T-helper 17 cell (primary cell): ENCODE measurements at regions not wholly inside any gene's neighbourhood (a gene's known extent, or its start where the extent isn't known, plus 50 kb on each side); places are given as distances from the start of the nearest gene placed in this dataset.

Experiments used
- ATAC-seq: fragments of 150-1000 bp; cut with Tn5 transposase; 2 replicates; pipeline ENCODE4 v1.10.0; 2021; ENCODE audit warnings: mild to moderate bottlenecking, moderate library complexity
- DNase-seq, 3 donors: peaks; one replicate each; pipeline versions ENCODE4 v3.0.0 to v3.0.0-alpha.2; 2020 to 2021
- H3K9me3 ChIP-seq: one replicate; pipeline ENCODE4 v1.7.0; 2013; ENCODE audit warnings: low read length, mild to moderate bottlenecking; ENCODE audit not compliant: control insufficient read depth, poor library complexity, severe bottlenecking
- H3K27ac Mint-ChIP-seq: one replicate; pipeline ENCODE4 v1.8.0; 2022; ENCODE audit warnings: mild to moderate bottlenecking, moderate library complexity, mixed read lengths
- H3K27me3 Mint-ChIP-seq: one replicate; pipeline ENCODE4 v1.8.0; 2022; ENCODE audit warnings: mixed read lengths
- H3K36me3 Mint-ChIP-seq: one replicate; pipeline ENCODE4 v1.8.0; 2022; ENCODE audit warnings: low read depth, mixed read lengths
- H3K4me1 Mint-ChIP-seq: one replicate; pipeline ENCODE4 v1.8.0; 2022; ENCODE audit warnings: mild to moderate bottlenecking, mixed read lengths
- H3K4me3 Mint-ChIP-seq: one replicate; pipeline ENCODE4 v1.8.0; 2022; ENCODE audit warnings: mild to moderate bottlenecking, moderate library complexity, mixed read lengths

DNA sequence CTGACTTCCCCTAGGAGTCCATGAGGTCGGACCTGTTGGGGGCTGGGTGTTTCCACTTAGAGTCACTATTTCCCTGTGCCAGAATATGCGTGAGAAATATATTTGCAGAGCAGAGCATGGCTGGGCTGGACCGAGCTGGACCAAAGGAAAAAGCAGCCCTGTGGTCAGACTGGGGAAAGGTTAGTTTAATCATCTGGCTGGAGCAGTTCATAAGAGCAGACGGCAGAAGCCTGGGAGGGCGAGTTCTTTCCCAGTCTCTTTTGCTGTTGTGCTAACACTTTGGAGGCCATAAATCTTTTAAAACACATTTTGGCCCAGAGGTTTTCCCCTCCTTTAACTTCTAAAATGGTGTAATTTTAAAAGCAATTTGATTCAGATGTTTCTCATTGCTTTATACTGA is 66.5 kb downstream of the GLI2 start:
- H3K4me1 Mint-ChIP-seq, result no peaks in the 10 kb centered on the region
- no peak overlapping the region for H3K4me3 Mint-ChIP-seq
- DNase-seq (no peak), ATAC-seq (no peak)
- no peaks in the 10 kb centered on the region for H3K9me3 ChIP-seq
- H3K27ac Mint-ChIP-seq, result no peak overlapping the region
- peaks cover 4% of the 10 kb centered on the region for H3K36me3 Mint-ChIP-seq
- H3K27me3 Mint-ChIP-seq, result peaks cover 21% of the 10 kb centered on the region

DNA sequence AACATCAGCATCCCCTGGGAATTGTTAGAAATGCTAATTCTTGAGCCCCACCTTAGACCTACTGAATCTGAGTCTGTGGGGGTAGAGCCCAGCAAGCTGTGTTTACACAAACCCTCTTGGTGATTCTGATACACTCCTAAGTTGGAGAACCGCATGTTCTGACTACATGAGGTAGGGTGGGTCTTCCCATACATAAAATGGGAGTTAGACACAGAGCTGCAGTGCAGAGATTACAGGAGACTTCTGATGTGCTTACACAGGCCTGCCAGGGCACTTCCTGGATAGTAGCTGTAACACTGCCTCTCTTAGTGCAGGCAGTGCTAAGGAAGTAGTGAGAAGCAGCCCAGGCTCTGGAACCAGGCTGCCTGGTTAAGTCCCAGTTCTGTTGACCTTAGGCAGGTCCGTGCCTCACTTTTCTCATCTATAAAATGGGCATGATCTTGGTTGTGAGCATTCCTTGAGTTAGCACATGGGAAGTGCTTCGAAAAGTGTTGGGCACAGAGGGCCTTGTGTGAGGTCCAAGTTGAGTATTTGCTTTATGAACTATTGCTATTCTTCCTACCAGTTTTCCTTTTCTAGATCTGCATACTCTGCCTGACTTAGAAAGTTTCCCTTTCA is 67.3 kb downstream of the GLI2 start:
- Mint-ChIP-seq H3K27me3 (peaks cover 21% of the 10 kb centered on the region), H3K36me3 (peaks cover 4% of the 10 kb centered on the region), H3K4me1 (no peaks in the 10 kb centered on the region), H3K27ac (no peak overlapping the region), H3K4me3 (no peak overlapping the region)
- ATAC-seq (no peak), DNase-seq (no peak)
- no peaks in the 10 kb centered on the region for H3K9me3 ChIP-seq

DNA sequence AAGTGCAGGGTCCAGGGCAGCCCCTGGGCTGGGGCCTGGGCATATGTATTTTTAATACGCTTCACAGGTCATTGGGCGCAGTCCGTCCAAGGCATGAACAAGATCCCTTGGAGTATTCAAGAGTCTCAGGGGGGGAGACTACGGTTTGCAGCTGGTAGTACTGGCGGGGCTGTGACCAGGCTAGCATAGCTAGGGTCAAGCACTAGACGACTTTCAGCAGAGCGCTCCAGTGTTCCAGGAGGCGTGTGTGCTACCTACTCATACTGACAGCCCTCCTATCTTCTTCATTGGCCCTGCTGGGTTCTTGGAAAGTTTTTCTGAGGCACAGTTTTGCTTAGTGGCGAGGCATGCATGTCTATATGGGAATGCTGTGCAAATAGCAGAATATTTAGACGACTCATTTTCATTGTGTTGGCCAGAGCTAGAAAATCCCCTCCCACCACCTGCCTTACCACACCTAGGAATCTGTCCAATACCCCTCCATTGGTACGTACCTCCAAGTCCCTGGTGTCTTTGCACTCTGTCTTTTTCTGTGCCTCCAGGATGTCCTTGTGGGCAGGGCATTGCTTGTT is 68.2 kb downstream of the GLI2 start:
- no peaks in the 10 kb centered on the region for H3K9me3 ChIP-seq
- no peaks in the 10 kb centered on the region for H3K4me1 Mint-ChIP-seq
- DNase-seq (no peak), ATAC-seq (no peak)
- peaks cover 4% of the 10 kb centered on the region for H3K36me3 Mint-ChIP-seq
- no peak overlapping the region for H3K27ac Mint-ChIP-seq
- peaks cover 21% of the 10 kb centered on the region for H3K27me3 Mint-ChIP-seq
- H3K4me3 Mint-ChIP-seq, result no peak overlapping the region

DNA sequence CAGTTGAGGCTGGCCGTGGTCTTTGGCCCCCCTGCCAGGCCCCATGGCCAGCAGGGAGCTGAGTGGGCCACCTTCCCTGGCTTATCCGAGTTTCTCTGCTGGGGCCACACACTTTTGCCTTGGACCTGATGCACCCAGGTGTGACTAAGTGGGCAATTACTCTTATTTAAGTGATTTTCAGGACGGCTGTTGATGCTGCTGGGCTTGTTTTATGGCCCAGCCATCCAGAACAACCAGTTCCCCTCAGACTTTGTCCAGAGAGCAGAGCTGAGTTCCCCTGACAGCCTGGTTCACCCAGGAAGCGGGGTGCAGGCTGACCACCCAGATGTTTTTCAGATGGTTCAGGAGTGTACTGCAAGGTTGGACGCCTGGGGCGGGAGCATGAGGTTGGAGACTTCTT is 68.8 kb downstream of the GLI2 start:
- H3K27me3 Mint-ChIP-seq, result peaks cover 21% of the 10 kb centered on the region
- peaks cover 4% of the 10 kb centered on the region for H3K36me3 Mint-ChIP-seq
- H3K27ac Mint-ChIP-seq, result no peak overlapping the region
- ATAC-seq (no peak), DNase-seq (no peak)
- no peaks in the 10 kb centered on the region for H3K4me1 Mint-ChIP-seq
- H3K9me3 ChIP-seq, result no peaks in the 10 kb centered on the region
- no peak overlapping the region for H3K4me3 Mint-ChIP-seq

DNA sequence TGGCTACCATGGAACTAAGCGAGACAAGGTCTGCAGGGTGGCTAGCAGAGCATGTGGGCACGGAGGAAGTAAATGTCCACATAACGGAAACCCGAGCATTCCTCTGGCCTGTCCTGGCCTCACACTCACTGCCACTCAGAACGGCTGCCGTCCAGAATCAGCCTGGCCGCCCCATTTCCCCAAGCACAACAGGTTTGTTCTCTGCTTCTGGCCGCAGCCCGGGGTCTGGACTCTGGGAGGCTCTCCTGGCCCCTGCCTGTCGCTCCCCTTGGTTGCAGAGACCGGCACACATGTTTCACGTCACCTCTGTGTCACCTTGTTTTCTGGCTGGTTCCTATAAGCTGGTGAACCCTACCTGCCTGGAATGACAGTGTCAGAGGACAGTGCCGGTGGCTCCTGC is 69.3 kb downstream of the GLI2 start:
- H3K9me3 ChIP-seq, result no peaks in the 10 kb centered on the region
- Mint-ChIP-seq H3K4me3 (no peak overlapping the region), H3K27ac (no peak overlapping the region), H3K36me3 (no peaks in the 10 kb centered on the region), H3K4me1 (no peaks in the 10 kb centered on the region), H3K27me3 (peaks cover 18% of the 10 kb centered on the region)
- ATAC-seq (no peak), DNase-seq (no peak)

DNA sequence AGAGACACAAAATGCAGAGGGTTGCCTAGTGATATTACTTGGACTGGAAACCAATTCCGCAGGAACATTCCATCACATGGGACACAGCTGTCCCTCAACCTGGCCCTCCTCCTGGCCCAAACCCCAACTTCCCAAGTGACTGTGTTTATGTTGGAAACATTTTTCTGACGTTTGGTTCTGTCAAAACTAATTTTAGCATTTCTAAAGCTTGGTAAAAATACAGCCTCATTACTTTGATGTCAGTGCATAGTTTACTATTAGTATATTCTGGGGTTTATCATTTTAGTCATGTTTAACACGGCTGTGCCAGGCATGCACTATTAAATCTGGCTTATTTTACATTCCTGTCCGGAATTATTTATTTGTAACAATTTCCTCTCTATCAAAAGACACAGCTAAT is 69.9 kb downstream of the GLI2 start:
- ATAC-seq, result no peak

DNA sequence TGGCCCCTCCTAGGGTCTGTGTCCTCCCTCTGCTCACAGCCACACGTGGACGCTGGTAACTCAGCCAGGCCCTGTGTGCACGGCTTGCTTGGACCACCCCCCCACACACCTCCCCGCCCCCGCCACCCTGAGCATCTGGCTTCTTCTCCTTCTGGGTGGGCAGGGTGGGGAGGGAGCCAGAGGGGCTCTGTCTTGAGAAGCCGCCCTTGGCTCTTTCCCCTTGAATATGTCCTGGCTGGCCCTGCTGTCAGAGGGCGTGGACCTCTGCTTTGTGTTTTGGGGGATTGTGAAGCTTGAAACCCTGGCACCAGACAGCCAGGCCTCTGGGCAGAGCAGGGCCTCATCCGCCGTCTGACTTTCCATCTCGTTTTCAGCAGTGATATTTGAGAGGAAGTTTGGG is 72.1 kb downstream of the GLI2 start:
- Mint-ChIP-seq H3K36me3 (no peaks in the 10 kb centered on the region), H3K4me1 (no peaks in the 10 kb centered on the region), H3K27me3 (peaks cover 32% of the 10 kb centered on the region), H3K4me3 (no peak overlapping the region), H3K27ac (no peak overlapping the region)
- ATAC-seq (no peak), DNase-seq (no peak)
- no peaks in the 10 kb centered on the region for H3K9me3 ChIP-seq

More for the DNA sequence above, 69.9 kb downstream of the GLI2 start:
- Mint-ChIP-seq H3K4me3 (no peak overlapping the region), H3K4me1 (no peaks in the 10 kb centered on the region), H3K27ac (no peak overlapping the region), H3K36me3 (no peaks in the 10 kb centered on the region), H3K27me3 (peaks cover 21% of the 10 kb centered on the region)
- no peak for DNase-seq
- no peaks in the 10 kb centered on the region for H3K9me3 ChIP-seq

DNA sequence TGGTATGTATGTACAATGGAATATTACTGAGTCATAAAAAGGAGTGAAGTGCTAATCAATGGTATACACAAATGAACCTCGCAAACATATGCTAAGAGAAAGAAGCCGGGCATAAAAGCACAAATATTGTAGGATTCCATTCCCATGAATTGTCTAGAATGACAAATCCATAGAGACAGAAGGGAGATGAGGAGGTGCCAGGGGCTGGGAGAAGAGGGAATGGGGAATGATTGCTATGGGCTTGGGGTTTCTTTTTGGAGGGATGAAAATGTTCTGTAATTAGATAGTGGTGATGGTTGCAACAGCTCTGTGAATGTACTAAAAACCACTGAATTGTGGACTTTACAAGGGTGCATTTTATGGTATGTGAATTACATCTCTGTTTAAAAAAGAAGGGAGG is 73.5 kb downstream of the GLI2 start:
- H3K27me3 Mint-ChIP-seq, result peaks cover 39% of the 10 kb centered on the region
- no peaks in the 10 kb centered on the region for H3K4me1 Mint-ChIP-seq
- no peak for DNase-seq
- H3K4me3 Mint-ChIP-seq, result no peak overlapping the region
- ATAC-seq, result no peak
- no peak overlapping the region for H3K27ac Mint-ChIP-seq
- H3K36me3 Mint-ChIP-seq, result no peaks in the 10 kb centered on the region
- no peaks in the 10 kb centered on the region for H3K9me3 ChIP-seq

DNA sequence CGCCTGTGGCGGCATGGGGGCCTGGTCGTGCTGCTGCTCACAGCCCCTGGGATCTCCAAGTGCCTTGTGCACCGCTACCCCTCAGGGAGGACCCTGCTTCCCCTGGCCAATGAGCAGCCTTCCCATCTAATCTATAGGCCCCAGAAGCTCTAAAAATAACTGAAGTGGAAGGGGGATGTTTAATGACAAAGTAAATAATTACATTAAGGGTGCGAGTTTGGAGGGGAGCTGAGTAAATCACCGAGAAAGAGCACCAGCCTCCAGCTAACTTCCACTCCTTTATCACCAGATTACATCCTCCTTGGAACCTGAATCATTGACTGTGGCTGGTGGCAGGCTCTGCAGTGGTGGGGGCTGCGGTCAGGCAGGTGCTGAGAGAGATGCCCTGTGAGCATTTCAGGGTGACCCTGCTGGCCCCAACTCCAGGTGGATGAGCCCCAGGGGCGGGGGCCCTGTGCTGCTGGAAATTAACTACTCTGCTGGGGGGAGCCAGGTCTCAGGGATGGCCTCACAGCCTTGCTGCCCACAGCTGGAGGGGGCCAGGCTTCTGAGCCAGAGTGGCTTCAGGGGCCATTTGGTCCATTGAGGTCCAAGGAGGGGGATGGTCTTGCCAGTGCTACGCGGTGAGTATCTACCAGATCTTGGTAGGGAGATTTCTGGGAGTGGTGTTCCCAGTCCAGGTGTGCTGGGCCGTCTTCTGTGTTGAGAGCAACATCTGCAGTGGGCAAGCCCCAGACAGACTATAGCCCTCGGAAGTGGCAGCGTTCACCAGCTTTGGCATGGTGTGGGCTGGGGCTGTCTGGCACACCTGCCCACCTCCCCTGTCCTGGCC is 74.2 kb downstream of the GLI2 start:
- DNase-seq (no peak), ATAC-seq (no peak)
- peaks cover 41% of the 10 kb centered on the region for H3K27me3 Mint-ChIP-seq
- H3K36me3 Mint-ChIP-seq, result no peaks in the 10 kb centered on the region
- no peaks in the 10 kb centered on the region for H3K9me3 ChIP-seq
- H3K27ac Mint-ChIP-seq, result no peak overlapping the region
- no peaks in the 10 kb centered on the region for H3K4me1 Mint-ChIP-seq
- no peak overlapping the region for H3K4me3 Mint-ChIP-seq

DNA sequence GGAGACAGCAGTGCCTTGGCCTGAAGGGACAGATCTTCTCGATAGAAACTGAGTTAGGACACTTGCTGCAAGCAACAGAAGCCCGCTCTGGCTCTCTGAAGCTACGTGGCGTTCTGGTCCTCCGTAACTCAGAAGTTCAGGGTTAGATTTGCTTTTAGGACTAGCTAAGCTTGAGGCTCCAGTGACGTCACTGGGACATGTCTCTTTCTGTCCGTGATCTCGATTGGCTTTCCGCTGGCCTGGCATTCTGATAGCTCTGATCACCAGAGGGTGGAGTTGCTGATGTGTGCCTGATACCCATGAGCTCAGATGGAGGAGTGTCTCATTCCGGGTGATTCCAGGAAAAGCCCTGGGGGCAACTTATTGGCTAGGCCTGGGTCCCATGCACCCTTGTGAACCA is 75.0 kb downstream of the GLI2 start:
- H3K36me3 Mint-ChIP-seq, result no peaks in the 10 kb centered on the region
- no peaks in the 10 kb centered on the region for H3K9me3 ChIP-seq
- H3K27ac Mint-ChIP-seq, result no peak overlapping the region
- H3K27me3 Mint-ChIP-seq, result peaks cover 34% of the 10 kb centered on the region
- no peaks in the 10 kb centered on the region for H3K4me1 Mint-ChIP-seq
- no peak for ATAC-seq
- no peak overlapping the region for H3K4me3 Mint-ChIP-seq
- DNase-seq, result no peak

DNA sequence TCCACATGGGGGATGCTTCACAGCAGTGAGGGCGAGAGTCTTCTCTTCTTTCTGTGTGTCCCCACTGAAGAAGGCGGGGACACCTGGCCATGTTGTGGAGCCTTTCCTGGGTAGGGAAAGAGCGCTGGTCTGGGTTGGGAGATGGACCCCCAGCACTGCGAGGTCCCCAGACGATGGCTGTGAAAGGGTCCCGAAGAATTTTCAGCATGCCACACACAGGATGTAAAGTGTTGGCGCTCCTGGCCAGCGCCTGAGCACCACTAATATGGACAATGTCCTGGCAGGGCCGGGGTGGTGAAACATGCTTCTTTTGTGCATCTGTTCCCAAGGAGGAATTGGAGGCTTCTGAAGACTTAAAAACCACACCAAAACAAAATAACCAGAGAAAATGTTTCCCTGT is 77.2 kb downstream of the GLI2 start:
- no peaks in the 10 kb centered on the region for H3K9me3 ChIP-seq
- DNase-seq (no peak), ATAC-seq (no peak)
- no peak overlapping the region for H3K27ac Mint-ChIP-seq
- peaks cover 27% of the 10 kb centered on the region for H3K27me3 Mint-ChIP-seq
- no peak overlapping the region for H3K4me3 Mint-ChIP-seq
- H3K4me1 Mint-ChIP-seq, result no peaks in the 10 kb centered on the region
- no peaks in the 10 kb centered on the region for H3K36me3 Mint-ChIP-seq

DNA sequence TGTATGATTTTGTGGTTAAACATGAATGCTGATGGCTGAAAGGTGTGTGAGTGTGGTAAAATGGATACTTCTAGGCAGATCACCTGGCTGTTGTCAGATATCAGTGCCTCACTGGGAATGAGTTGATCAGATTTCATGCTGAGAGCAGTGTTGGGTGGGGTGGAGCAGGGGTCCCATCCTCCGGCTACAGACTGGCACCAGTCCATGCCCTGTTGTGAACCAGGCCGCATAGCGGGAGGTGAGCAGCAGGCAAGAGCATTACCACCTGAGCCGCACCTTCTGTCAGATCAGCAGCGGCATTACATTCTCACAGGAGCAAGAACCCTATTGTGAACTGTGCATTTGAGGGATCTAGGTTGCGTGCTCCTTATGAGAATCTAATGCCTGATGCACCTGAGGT is 78.7 kb downstream of the GLI2 start:
- no peak for DNase-seq
- H3K9me3 ChIP-seq, result no peaks in the 10 kb centered on the region
- H3K4me1 Mint-ChIP-seq, result no peaks in the 10 kb centered on the region
- ATAC-seq, result no peak
- no peaks in the 10 kb centered on the region for H3K36me3 Mint-ChIP-seq
- H3K4me3 Mint-ChIP-seq, result no peak overlapping the region
- peaks cover 27% of the 10 kb centered on the region for H3K27me3 Mint-ChIP-seq
- no peak overlapping the region for H3K27ac Mint-ChIP-seq

DNA sequence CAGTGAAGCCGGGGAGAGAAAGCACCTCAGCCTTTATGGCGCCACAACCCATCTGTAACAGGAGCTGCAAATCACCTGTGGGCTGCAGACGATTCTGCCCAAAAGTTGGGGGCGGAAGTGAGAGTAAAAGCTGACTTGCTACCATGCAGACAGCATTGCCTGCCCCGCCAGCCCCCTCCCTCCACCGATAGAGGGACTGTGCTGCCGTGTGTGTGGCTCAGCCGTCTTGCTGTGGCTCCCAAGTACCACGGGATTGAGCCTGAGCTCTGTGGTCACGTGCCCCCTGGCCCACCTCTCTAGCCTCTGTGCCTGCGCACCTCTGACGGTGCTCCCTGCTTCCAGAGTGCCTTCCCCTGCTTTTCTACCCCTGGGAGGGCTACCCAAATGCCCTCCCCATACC is 79.6 kb downstream of the GLI2 start:
- no peak for ATAC-seq
- Mint-ChIP-seq H3K27me3 (peaks cover 22% of the 10 kb centered on the region), H3K4me3 (no peak overlapping the region), H3K27ac (no peak overlapping the region), H3K4me1 (no peaks in the 10 kb centered on the region), H3K36me3 (no peaks in the 10 kb centered on the region)
- H3K9me3 ChIP-seq, result no peaks in the 10 kb centered on the region
- DNase-seq, result no peak
